RPMI8226 (cell line): ENCODE measurements at regions not wholly inside any gene's neighbourhood (a gene's known extent, or its start where the extent isn't known, plus 50 kb on each side); places are given as distances from the start of the nearest gene placed in this dataset.
"Not testable (repeated sequence)": the region's sequence is repeated elsewhere in the genome, so short reads cannot be mapped to it uniquely, and the experiment has no call there.

Experiments
- DNase-seq: peaks from one replicate; pipeline ENCODE4 v3.0.0-alpha.2; 2015

DNA sequence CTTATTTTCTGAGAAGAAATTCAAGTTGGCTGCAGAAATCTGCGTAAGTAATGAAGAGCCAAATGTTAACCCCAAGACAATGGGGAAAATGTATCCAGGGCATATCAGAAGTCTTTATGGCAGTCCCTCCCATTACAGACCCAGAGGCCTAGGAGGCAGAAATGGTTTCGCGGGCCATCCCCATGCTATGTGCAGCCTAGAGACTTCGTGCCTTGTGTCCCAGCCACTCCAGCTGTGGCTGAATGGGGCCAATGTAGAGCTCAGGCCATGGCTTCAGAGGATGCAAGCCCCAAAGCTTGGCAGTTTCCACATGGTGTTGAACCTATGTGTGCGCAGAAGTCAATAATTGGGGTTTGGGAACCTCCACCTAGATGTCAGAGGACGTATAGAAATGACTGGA lies 131.9 kb downstream of the GPR37 start:
- DNase-seq, result no peak

DNA sequence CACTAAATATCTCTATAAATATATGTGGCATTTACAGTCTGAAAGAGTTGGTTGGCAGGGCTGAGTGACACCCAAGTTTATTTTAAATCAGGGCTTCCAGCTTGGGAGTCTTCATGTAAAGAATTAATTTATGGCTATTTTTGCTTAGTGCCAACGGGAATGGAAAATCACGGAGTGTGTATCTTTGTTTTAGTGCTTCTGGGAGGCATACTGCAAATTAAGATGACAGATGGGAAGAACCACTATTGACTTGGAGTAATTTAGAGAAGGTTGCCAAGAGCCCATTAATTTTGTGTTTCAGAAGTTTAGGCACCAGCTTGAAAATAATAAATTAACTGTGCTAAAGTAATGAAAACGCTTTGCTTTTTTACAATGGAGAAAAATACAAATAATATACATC lies 135.2 kb downstream of the GPR37 start:
- DNase-seq, result no peak

DNA sequence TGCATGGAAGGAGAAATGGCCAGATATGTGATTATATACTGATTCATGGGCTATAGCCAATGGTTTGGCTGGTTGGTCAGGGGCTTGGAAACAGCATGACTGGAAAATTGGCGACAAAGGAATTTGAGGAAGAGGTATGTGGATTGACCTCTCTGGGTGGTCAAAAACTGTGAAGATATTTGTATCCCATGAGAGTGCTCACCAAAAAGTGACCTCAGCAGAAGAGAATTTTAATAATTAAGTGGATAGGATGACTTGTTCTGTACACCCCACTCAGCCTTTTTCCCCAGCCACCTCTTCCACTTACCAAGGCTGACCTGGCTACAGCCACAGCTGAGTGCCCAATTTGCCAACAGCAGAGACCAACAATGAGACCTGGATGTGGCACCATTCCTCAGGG lies 146.7 kb downstream of the GPR37 start:
- DNase-seq, result no peak

DNA sequence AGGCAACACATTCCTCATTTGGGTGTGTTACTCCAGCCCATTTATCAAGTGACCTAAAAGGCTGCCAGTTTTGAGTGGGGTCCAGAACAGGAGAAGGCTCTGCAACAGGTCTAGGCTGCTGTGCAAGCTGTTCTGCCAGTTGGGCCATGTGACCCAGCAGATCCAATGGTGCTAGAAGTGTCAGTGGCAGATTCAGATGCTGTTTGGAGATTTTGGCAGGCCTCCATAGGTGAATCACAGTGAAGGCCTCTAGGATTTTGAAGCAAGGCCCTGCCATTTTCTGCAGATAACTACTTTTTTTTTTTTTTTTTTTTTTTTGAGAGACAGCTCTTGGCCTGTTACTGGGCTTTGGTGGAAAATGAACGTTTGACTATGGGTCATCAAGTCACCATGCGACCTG lies 147.5 kb downstream of the GPR37 start:
- not testable (repeated sequence) for DNase-seq

DNA sequence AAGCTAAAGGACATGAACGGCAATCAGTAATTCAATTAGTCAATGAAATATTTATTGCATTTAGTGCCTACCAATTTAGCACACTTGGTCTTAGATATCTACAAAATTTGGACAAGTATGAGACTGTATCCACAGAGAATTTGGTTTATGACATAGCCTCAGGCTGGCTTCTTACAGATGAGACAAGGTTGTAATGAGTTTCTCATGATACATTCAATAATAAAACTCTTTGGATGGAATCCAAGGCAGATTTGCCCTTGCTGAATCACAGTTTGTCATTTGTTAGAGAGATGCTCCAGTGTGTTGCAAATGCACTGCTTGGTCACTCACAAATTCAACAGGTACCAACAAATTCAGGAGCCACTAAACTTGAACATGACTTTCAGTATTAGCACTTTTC lies 162.5 kb downstream of the GPR37 start:
- DNase-seq, result no peak

DNA sequence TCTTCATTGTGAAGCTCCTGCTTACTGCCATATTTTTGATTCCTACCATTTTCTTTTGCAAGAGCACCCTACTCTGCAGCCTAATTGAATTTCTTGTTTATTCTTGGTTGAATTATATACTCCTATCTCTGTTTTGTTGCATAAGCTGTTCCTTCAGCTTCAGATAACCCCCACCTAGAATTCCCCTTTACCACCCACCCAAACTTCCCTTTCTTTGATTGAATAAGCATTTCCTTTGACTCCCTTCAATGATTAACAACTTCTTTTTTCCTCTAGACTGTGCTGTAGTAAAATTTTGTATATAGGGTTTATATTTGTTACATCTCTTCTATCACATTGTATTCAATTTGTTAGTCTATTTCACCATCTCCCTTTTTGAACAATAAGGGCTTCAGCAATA lies 168.1 kb downstream of the GPR37 start:
- no peak for DNase-seq

DNA sequence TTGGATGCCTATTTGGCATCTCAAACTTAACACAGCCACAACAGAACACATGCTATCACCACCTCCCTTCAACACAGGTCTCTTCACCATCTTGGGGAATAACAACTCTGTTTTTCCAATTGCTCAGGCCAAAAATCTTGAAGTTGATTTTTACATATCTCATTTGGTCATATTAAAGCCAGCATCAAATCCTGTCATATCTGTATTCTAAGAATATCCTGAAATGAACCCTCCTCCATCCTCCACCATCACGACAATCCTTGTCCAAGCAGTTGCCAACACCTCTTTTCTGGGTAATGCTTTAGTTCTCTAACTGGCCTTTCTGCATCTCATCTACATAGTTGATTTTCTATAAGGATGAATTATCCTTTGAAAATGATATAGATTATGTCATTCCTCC lies 168.7 kb downstream of the GPR37 start:
- DNase-seq, result no peak

DNA sequence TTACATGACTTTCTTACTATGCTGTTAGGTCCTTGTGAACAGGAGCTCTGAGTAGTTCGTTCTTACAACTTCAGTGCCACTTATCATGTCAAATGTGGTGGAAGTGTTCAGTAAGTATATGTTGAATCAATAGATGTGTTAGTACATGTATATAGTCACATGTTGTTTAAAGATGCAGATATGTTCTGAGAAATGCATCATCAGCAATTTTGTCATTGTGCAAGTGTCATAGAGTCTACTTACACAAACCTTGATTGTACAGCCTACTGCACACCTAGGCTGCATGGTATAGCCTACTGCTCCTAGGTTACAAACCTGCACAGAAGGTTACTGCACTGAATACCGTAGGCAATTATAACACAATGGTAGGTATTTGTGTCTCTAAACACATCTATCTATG lies 174.8 kb downstream of the GPR37 start:
- no peak for DNase-seq

DNA sequence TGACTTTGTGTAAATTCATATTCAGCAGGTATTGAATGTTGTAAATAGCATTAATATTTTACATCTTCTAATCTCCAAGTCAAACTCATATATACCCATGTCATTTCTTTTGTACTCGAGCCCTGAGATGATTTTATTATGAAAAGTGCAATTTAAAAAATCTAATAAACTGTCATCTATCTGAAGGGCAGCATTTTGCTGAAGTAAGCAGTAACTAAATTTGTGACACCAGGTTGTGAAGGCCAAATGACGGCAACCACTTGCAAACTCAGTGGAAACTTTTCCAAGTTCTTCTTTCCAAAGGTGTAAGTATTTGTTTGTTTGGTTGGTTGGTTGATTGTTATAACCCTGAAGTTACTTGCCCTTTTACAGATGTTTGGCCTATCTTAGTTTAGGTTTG lies 188.3 kb downstream of the GPR37 start:
- no peak for DNase-seq

DNA sequence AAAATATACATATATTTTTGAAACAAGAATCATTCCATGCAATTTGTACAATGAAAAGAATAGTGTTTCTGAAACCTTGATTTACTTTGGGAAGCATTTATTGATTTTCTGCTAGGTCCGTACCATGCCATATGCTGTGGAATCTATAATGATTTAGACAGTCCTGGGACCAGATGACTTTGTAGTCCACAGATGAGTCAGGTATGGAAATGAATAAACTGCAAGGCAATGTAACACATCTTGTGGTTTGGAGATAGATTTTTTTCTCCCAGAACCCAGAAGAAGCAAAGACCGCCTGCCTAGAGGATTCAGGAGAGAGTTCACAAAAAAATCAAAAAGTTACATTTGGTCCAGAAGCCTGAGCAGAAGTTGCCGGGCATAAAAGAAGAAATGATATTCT lies 190.4 kb downstream of the GPR37 start:
- no peak for DNase-seq

DNA sequence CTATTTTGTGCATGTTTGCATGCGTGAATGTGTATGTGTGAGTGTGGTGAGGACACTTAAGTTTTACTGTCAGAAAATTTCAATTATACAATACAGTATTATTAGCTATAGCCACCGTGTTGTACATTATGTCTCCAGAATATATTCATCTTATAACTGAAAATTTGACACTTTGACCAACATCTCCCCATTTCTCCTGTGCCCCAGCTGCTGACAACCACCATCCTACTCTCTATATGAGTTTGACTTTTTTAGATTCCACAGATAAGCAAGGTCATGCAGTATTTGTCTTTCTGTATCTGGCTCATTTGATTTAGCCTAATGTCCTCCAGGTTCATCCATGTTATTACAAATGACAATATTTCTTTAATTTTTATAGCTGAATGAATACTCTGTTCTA lies 195.0 kb downstream of the GPR37 start:
- no peak for DNase-seq

DNA sequence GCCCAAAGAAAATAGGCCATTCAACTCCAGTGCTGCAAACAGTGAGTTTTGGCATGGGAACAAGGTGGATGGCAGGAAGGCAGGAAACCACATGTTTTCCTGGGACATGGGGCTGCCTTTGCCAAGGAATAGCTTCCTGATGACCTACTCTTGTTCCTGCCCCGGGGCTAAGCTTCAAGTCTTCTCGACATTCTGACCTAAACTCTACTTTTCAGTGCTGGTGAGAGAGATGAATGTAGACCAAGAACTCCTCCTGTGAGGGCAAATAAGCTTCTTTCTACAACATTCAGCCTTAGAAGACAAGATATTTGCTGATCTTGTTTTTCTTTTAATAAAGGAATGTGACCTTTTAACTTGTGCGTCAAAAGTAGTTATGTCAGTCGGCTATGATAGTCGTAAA lies 199.0 kb downstream of the GPR37 start:
- no peak for DNase-seq

DNA sequence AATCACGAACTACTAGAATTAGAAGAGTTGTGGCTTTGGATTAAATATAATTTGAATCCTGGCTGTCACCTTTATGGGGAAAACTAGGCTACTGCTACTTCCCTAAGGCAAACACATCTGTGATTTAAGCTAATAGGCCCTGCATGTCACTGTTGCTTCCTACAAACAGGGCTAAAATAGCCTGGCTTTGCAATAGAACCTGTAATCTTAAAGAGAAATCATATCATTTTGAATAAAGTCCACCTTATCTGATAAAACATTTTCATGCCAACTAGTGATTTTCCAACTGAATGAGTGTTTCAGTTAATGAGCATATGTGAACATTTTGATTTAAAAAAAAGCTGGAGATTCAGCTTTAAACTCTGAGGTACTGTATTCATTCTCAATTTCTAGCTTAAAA lies 208.0 kb downstream of the GPR37 start:
- no peak for DNase-seq

DNA sequence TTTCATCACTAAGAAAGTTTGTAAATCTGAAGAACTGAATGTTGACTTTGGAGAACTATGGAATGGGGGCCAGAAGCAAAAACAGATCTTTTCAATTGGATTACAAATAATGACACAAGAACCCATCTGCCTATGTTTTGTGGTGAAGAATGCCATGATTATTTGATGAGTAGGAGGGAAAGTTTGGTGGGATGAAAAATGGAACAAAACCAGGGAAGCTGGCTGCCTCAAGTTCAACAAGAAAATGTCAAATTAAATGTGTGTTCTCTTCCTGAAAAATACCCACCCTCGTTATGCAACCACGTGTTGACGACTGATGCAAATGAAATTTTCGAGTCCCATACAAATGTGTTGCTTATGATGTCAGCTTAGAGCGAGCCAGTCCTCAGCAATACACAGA lies 208.5 kb downstream of the GPR37 start:
- DNase-seq, result no peak

DNA sequence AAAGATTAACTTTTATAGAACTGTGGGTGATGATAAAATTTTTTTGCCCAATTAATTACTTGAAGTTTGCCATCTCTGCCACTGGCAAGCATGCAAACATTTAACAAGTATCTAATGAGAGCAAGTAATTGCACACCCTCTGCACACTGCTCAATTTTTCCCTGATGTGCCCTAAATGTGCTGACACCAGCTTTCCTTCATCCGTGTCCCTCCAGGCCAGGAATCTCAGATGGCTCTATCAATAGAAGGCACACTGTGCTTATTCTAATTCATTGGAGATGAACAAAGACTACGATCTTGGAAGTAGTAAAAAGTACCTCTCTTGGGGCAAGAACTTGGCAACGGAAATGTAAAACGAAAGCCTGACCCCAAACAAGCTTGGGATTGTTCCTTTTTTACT lies 212.1 kb downstream of the GPR37 start:
- DNase-seq, result no peak

DNA sequence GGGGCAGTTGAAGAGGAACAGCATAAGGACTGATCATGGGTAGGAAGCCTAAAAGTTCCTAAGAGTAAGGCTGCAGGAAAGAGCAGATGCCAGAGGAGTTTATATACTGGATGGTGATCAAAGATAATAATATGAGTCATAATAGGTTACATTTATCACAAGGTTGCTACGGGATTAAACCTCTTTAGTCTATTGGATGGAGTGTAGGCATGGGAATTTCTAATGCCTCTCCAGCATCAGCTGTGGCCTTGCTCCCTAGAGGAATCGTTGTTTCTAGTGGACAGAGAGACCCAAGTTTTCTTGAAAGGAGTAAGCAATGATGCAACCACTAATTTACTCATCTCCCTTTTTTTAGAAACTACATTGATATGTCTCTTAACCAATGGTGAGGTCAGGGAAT lies 213.4 kb downstream of the GPR37 start:
- DNase-seq, result no peak

DNA sequence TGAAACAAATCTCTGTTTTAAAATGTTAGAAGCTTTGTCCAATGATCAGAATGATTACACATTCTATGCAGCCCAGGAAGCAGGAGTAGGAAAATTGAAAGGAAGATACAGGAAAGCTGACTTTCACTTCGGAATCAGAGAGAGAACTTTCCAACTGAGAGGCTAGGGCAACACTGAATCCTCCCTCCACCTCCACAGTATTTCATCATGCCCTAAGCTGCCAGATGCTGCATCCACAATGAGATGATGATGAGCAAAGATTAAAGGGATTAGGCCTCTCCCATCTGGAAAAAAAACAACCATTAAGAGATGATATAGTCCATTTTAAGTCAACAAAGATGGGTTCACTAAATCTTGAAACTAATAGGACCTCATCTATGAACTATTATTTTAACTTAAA lies 215.6 kb downstream of the GPR37 start:
- no peak for DNase-seq

DNA sequence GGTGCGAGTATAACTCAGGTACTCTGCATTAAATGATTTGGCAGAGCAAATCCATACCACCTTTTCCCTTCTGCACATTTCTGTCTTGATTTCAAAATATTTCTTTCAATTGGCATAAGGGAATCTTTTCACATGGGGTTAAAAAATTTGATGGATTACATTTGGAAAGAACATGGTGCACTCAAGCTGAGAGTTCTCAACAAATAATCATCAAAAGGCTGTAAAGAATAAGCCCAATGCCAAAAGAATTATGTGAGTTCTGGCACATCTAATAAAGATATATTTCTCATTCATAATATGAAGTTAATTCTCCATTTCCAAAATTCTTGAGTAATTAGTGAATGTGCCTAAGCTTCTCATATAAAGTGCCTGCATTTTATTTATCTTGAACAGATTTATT lies 223.1 kb downstream of the GPR37 start:
- no peak for DNase-seq

DNA sequence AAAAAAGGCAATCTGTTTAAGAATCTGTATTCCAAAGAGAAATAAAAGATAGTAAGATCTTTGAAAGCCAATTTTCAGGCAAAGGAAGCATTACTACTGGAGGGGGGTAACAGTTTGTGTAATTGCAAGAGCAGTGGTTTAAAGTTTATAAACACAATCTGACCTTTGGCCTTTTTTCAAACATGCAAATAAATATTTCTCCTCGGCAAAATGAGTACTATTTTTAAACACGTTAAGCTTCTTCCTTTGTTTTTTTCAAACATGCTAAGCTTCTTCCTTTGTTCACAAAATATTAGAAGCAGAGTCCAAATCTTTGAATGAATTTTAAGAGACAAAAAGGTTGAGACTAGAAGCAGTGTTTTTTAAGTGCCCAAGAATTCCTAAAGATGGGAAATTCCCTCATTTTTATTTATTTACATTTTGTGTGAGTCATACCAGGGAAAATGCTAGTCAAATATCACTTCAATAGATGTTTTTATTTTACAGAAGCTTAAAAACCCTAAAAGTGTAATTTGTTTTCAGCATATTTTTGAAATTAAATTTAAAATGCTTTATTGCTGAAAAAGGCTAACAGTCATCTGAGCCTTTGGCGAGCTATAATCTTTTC lies 229.3 kb downstream of the GPR37 start:
- DNase-seq, result no peak

DNA sequence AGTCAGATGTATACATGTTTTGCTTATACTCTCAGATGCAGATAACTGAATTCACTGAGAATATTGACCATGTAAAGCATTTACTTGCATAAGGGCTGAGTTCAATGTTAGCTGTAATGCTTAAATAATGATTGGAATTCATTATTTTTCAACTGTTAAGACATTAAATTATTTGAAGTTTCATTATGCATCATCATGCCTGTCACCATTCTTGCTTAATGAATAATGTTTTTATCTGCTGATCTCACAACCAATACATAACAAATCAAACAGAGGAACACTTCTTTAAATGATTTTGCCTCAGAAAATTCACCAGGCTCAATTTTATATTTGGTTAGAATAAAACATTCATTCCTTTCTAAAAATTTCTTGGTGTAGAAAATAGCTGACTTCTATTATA lies 233.4 kb downstream of the GPR37 start:
- DNase-seq, result no peak

DNA sequence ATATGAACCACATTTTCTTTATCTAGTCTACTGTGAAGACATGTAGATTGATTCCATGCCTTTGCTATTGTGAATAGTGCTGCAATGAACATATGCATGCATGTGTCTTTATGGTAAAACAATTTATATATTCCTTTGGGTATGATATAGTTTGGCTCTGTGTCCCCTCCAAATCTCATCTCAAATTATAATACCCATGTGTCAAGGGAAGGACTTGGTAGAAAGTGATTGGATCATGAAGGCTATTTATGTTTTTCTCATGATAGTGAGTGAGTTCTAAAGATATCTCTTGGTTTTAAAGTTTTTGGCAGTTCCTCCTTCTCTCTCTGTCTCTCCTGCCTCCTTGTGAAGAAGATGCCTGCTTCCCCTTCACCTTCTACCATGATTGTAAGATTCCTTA lies 248.7 kb downstream of the GPR37 start:
- no peak for DNase-seq

DNA sequence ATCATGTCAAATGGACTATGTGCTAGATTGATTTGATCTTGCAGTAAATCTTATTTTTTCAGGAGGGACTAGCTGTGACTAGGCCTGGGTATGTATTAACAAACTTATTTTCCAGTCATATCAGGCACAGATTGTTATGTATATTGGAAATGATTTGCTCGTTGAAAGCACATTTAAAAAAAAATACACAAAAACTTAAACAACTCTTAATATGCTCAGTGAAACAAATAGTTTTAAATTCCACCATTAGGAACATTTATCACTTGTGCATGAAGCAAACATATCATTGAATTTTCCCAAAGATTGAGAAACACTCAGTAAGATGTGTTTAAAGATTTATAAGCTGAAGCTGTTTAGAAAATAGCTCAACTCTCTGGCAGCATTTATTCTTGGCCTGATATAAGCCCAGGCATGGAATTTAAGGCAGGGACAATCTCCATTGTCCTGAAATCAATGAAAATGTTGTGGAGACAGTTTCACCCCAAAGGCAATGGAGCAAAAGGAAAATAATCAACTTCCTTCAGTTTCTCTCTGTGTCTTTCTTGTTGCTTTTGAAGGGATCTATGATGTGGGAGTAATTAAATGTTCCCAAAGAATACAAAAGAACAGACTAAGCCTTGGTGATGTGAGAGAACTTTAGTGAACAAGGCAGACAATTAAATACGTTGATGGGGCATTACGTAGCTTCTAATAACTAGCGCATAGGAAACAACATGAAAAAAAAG lies 250.3 kb downstream of the GPR37 start:
- no peak for DNase-seq

DNA sequence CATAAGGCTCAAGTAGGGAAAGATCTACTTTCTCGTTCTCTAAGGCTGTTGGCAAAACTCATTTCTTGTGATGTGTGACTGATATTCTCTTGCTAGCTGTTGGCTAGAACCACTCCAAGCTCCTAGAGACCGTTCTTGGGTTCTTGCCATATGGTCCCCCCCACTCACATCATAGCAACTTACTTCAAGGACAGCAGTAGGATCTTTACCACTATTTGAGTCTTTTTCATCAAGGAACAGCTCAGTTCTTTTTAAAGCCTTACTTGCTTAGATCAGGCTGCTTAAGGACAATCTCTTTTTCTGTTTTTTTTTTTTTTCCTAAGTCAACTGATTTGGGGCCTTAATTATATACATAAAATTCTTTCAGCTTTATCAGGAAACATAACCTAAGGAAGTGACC lies 251.1 kb downstream of the GPR37 start:
- no peak for DNase-seq

DNA sequence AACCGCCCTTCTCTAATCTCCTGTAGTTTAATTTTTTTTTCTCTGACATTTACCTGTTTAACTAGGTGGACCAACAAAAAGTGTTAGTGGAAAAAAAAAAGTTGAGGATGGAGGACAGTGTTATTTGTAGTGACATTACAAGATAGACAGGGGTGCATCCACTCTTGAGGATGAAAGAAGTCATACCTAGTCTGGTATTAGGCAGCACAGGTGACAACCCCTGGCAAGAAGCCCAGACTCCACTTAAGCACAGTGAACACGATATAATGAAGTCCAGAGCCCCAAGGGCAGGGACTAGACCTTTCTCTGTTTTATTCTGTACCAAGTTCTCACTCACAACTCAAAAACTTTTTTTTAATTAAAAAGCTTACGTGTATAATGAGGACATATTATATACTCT lies 268.4 kb downstream of the GPR37 start:
- DNase-seq, result peak; percentile 40

DNA sequence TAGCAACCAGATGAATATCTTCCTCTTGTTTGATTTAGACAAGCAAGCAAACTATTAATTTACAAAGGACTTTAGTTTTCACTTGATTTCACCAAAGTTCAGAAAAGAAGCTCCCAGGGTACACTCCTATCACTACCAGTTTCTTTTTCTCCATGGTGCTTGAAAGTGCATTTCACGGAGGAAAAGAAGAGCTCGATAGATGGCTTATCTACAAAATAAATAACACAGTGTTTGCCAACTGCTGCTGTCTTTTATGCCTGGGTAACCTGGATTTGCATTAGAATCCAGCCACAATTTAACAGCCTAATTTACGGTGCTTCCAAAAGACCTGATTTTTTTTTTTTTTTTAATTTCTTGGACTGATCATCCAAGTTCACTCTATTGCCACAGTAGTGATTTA lies 275.7 kb downstream of the GPR37 start:
- DNase-seq, result no peak
